ENCODE measurements at regions not wholly inside any gene's neighbourhood (a gene's known extent, or its start where the extent isn't known, plus 50 kb on each side); places are given as distances from the start of the nearest gene placed in this dataset.
"Not testable (repeated sequence)": the region's sequence is repeated elsewhere in the genome, so short reads cannot be mapped to it uniquely, and the experiment has no call there.

GRCh38 chr14:28820677-28821076 is 54.1 kb downstream of the FOXG1 start:
- Mint-ChIP-seq H3K4me3 (no peak overlapping the region), H3K9me3 (peaks cover 12% of the 10 kb centered on the region), H3K27ac (no peak overlapping the region), H3K4me1 (no peaks in the 10 kb centered on the region), H3K27me3 (no peaks in the 10 kb centered on the region), H3K36me3 (ENCODE audit: low read depth) (no peaks in the 10 kb centered on the region)
- ChIA-PET CTCF (no interaction called here), POLR2A (no interaction called here)
- DNase-seq (no peak), ATAC-seq (ENCODE audit: low read depth) (no peak)
- TF ChIP-seq CTCF (IDR thresholded peaks at IDR 0.05) = no peak
- intact Hi-C loops (cut with micrococcal nuclease) = no loop called here

- H3K27me3 Mint-ChIP-seq = no peaks in the 10 kb centered on the region
- ChIA-PET POLR2A (no interaction called here), CTCF (no interaction called here)
- no peak overlapping the region for H3K27ac Mint-ChIP-seq
- no peaks in the 10 kb centered on the region for H3K36me3 Mint-ChIP-seq (ENCODE audit: low read depth)
- H3K4me1 Mint-ChIP-seq = no peaks in the 10 kb centered on the region
- TF ChIP-seq CTCF (IDR thresholded peaks at IDR 0.05) = no peak
- no peak overlapping the region for H3K4me3 Mint-ChIP-seq
- intact Hi-C loops (cut with micrococcal nuclease) = no loop called here
- ATAC-seq (ENCODE audit: low read depth) = no peak
- no peak for DNase-seq
- peaks cover 12% of the 10 kb centered on the region for H3K9me3 Mint-ChIP-seq
These were observed 55.4 kb downstream of the FOXG1 start for GRCh38 chr14:28821993-28822392.

GRCh38 chr14:28823245-28823644 is 56.7 kb downstream of the FOXG1 start:
- ChIA-PET CTCF (no interaction called here), POLR2A (no interaction called here)
- H3K27me3 Mint-ChIP-seq = no peaks in the 10 kb centered on the region
- no peaks in the 10 kb centered on the region for H3K36me3 Mint-ChIP-seq (ENCODE audit: low read depth)
- H3K27ac Mint-ChIP-seq = no peak overlapping the region
- H3K9me3 Mint-ChIP-seq = peaks cover 12% of the 10 kb centered on the region
- H3K4me1 Mint-ChIP-seq = no peaks in the 10 kb centered on the region
- H3K4me3 Mint-ChIP-seq = no peak overlapping the region
- ATAC-seq (ENCODE audit: low read depth) (no peak), DNase-seq (no peak)
- intact Hi-C loops (cut with micrococcal nuclease) = no loop called here
- no peak for TF ChIP-seq CTCF (IDR thresholded peaks at IDR 0.05)

- H3K36me3 Mint-ChIP-seq (ENCODE audit: low read depth) = no peaks in the 10 kb centered on the region
- POLR2A ChIA-PET = interaction anchor here (0.6 kb wide), 1 partner anchor 42 kb away, joined by 5 read pairs; no protein-coding TSS in a partner anchor
These were observed 63.5 kb downstream of the FOXG1 start for GRCh38 chr14:28830115-28830534.

GRCh38 chr14:28831126-28831525 is 64.5 kb downstream of the FOXG1 start:
- Mint-ChIP-seq H3K4me3 (no peak overlapping the region), H3K36me3 (ENCODE audit: low read depth) (no peaks in the 10 kb centered on the region), H3K9me3 (no peaks in the 10 kb centered on the region), H3K4me1 (peaks cover 10% of the 10 kb centered on the region), H3K27me3 (peaks cover 1% of the 10 kb centered on the region), H3K27ac (no peak overlapping the region)
- DNase-seq (no peak), ATAC-seq (ENCODE audit: low read depth) (peak; percentile 86)
- intact Hi-C loops (cut with micrococcal nuclease) = no loop called here
- ChIA-PET POLR2A (no interaction called here), CTCF (no interaction called here)
- TF ChIP-seq CTCF (IDR thresholded peaks at IDR 0.05) = no peak

More at GRCh38 chr14:28830115-28830534, 63.5 kb downstream of the FOXG1 start:
- Mint-ChIP-seq H3K27me3 (peaks cover 1% of the 10 kb centered on the region), H3K27ac (no peak overlapping the region), H3K9me3 (peaks cover 2% of the 10 kb centered on the region), H3K4me1 (peaks cover 10% of the 10 kb centered on the region), H3K4me3 (no peak overlapping the region)
- ATAC-seq (ENCODE audit: low read depth) (no peak), DNase-seq (no peak)
- no peak for TF ChIP-seq CTCF (IDR thresholded peaks at IDR 0.05)
- intact Hi-C loops (cut with micrococcal nuclease) = no loop called here
- CTCF ChIA-PET = no interaction called here

- intact Hi-C loops (cut with micrococcal nuclease); H3K27ac Mint-ChIP-seq; H3K9me3 Mint-ChIP-seq; H3K36me3 Mint-ChIP-seq (ENCODE audit: low read depth); POLR2A ChIA-PET; DNase-seq; H3K4me3 Mint-ChIP-seq; ATAC-seq (ENCODE audit: low read depth); H3K27me3 Mint-ChIP-seq; H3K4me1 Mint-ChIP-seq; CTCF ChIA-PET: not testable (repeated sequence)
These were observed 76.0 kb downstream of the FOXG1 start for GRCh38 chr14:28842569-28842968.

Measured in activated B cell treated with CpG ODN at 0.5 μM for 24 hours (primary cell).